Naive thymus-derived CD4-positive, alpha-beta T cell (primary cell): ENCODE measurements at regions not wholly inside any gene's neighbourhood (a gene's known extent, or its start where the extent isn't known, plus 50 kb on each side); places are given as distances from the start of the nearest gene placed in this dataset.

ENCODE experiments used
- ATAC-seq: fragments of 150-1000 bp; cut with Tn5 transposase; 2 replicates; pipeline ENCODE4 v1.10.0; 2021; ENCODE audit warnings: mild to moderate bottlenecking, moderate library complexity
- CTCF ChIA-PET: fragments of 350-600 bp; sonication (Branson Sonifier 250); formaldehyde crosslinking; loops from one replicate; lab custom pipeline; 2021; ENCODE audit warnings: antibody characterized with exemption; lab: Charles Lee
- POLR2A ChIA-PET: fragments of 350-600 bp; sonication (Branson Sonifier 250); formaldehyde crosslinking; loops from one replicate; lab custom pipeline; 2021; ENCODE audit warnings: antibody characterized with exemption, inconsistent platforms; lab: Charles Lee
- DNase-seq, 9 donors: peaks; one replicate each; pipeline versions ENCODE4 v3.0.0 to v3.0.0-alpha.2; 2020 to 2022; ENCODE audit warnings: mixed read lengths in 1 of 9
- H3K27ac ChIP-seq: one replicate; pipeline ENCODE4 v1.7.0; 2013; ENCODE audit warnings: mild to moderate bottlenecking, low read depth, low read length, moderate library complexity
- H3K27me3 ChIP-seq, 2 donors: one replicate each; pipeline ENCODE4 v1.7.0; 2013; ENCODE audit warnings: low read length in 2 of 2, mild to moderate bottlenecking in 2 of 2, moderate library complexity in 2 of 2; ENCODE audit not compliant: control insufficient read depth in 2 of 2, insufficient read depth in 2 of 2
- H3K36me3 ChIP-seq, 3 experiments: 1 replicate in 2 of 3; 2 replicates in 1 of 3; pipeline ENCODE4 v1.7.0; 2013; ENCODE audit warnings: low read length in 3 of 3, mild to moderate bottlenecking in 3 of 3, moderate library complexity in 1 of 3; ENCODE audit not compliant: insufficient read depth in 3 of 3, control insufficient read depth in 2 of 3
- H3K4me1 ChIP-seq, 2 donors: one replicate each; pipeline ENCODE4 v1.7.0; 2013; ENCODE audit warnings: low read length in 2 of 2, mild to moderate bottlenecking in 2 of 2, moderate library complexity in 1 of 2; ENCODE audit not compliant: control insufficient read depth in 2 of 2, insufficient read depth in 2 of 2
- H3K4me3 ChIP-seq: 2 replicates; pipeline ENCODE4 v1.7.0; 2013; ENCODE audit warnings: mild to moderate bottlenecking, low read length
- H3K9me3 ChIP-seq, 3 experiments: 1 replicate in 2 of 3; 2 replicates in 1 of 3; pipeline ENCODE4 v1.7.0; 2013; ENCODE audit warnings: low read length in 3 of 3; ENCODE audit not compliant: control insufficient read depth in 2 of 3
- H3K27ac Mint-ChIP-seq, 9 donors: one replicate each; pipeline ENCODE4 v1.8.0; 2020 to 2022; ENCODE audit warnings: mixed read lengths in 9 of 9, mild to moderate bottlenecking in 8 of 9, moderate library complexity in 5 of 9, inconsistent platforms in 2 of 9
- H3K27me3 Mint-ChIP-seq, 5 donors: one replicate each; pipeline ENCODE4 v1.8.0; 2021 to 2022; ENCODE audit warnings: mixed read lengths in 5 of 5, mild to moderate bottlenecking in 1 of 5
- H3K36me3 Mint-ChIP-seq, 5 donors: one replicate each; pipeline ENCODE4 v1.8.0; 2020 to 2022; ENCODE audit warnings: mixed read lengths in 5 of 5, mild to moderate bottlenecking in 3 of 5, inconsistent platforms in 1 of 5
- H3K4me1 Mint-ChIP-seq, 7 donors: one replicate each; pipeline ENCODE4 v1.8.0; 2020 to 2022; ENCODE audit warnings: mixed read lengths in 7 of 7, mild to moderate bottlenecking in 3 of 7, inconsistent platforms in 1 of 7
- H3K4me3 Mint-ChIP-seq, 10 donors: one replicate each; pipeline ENCODE4 v1.8.0; 2020 to 2022; ENCODE audit warnings: mild to moderate bottlenecking in 10 of 10, mixed read lengths in 10 of 10, moderate library complexity in 6 of 10, inconsistent platforms in 2 of 10
- H3K9me3 Mint-ChIP-seq, 11 donors: one replicate each; pipeline ENCODE4 v1.8.0; 2020 to 2022; ENCODE audit warnings: mixed read lengths in 11 of 11, mild to moderate bottlenecking in 4 of 11, inconsistent platforms in 1 of 11, moderate library complexity in 1 of 11
- intact Hi-C, 2 donors: fragments of 100-400 bp; cut with micrococcal nuclease; formaldehyde crosslinking; loops; one replicate each; pipeline ENCODE4 v1.15.1; 2023

DNA sequence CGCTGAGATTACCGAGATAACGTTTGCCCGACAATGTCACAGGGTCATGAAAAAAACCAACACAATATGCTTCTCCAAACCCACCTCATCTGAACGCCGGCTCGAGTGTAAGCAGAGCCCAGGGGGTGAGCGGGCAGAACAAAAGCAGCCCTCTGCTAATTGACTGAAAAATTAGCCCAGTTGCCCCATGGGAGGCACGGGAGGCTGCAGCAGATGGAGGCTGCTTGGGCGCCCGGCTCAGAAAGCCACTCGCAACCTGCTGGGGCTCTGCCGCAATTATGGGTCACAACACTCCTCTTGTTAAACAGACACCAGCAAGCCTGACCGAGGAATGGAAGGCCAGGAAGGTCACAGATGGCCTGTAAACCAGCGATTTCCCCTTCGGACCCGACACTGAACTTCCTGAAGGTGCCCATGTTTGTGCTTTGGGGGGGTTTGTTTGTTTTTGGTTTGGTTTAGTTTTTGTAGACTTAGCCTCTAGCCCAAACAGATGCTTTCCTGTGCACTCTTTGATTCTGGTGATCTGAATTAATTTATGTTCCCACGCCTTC lies 104.6 kb upstream of the IRX1 start:
- intact Hi-C loops, result no loop called here
- ATAC-seq, result no peak
- H3K4me3 Mint-ChIP-seq, result no peak overlapping the region

DNA sequence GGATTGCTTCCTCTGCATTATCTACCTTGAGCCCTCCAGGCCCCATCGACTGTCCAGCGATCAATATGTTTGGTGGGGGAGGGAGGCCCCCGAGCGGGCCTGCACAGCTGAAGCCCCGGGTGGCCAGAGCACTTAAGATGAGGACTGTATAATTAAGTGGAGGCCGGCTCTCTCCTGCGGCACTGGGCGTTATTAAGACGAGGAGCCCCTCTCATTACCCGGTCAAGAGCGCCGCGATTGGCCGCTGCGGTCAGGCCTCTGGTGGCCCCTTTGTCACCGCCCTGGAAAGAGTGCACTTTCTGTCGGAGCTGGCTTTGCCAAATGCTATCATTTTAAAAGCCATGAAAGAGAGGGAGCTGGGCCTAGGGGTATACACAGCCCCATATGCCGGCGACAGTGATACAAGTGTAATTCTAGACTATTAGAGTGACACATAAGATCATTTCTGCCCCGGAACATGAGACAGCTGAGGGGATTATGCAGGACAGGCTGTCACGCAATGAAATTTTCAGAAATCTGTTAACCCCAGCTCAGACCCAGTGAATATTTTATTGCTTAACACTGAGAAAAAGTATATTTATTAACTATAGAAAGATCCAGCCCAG lies 106.3 kb upstream of the IRX1 start:
- POLR2A ChIA-PET, result no interaction called here
- Mint-ChIP-seq H3K4me3 (no peak overlapping the region), H3K9me3 (peaks cover 4 to 19% (median 8%) of the 10 kb centered on the region in 11 donors), H3K27ac (no peak overlapping the region), H3K27me3 (peaks cover 0 to 4% (median 0%) of the 10 kb centered on the region in 5 donors), H3K36me3 (no peaks in the 10 kb centered on the region), H3K4me1 (no peaks in the 10 kb centered on the region)
- no peaks in the 10 kb centered on the region for H3K27me3 ChIP-seq
- H3K4me1 ChIP-seq, result no peaks in the 10 kb centered on the region
- H3K27ac ChIP-seq, result no peak overlapping the region
- peak; percentile 2 for ATAC-seq
- intact Hi-C loops, result no loop called here
- no peak for DNase-seq
- H3K9me3 ChIP-seq, result no peaks in the 10 kb centered on the region
- CTCF ChIA-PET, result no interaction called here
- H3K36me3 ChIP-seq, result no peaks in the 10 kb centered on the region
- H3K4me3 ChIP-seq, result no peak overlapping the region

More for the DNA sequence above, 104.6 kb upstream of the IRX1 start:
- no peaks in the 10 kb centered on the region for H3K4me1 ChIP-seq
- no peak overlapping the region for H3K27ac ChIP-seq
- Mint-ChIP-seq H3K4me1 (no peaks in the 10 kb centered on the region), H3K27ac (no peak overlapping the region), H3K36me3 (no peaks in the 10 kb centered on the region), H3K9me3 (peaks cover 4 to 21% (median 7%) of the 10 kb centered on the region in 11 donors), H3K27me3 (peaks cover 0 to 4% (median 0%) of the 10 kb centered on the region in 5 donors)
- no peak overlapping the region for H3K4me3 ChIP-seq
- H3K27me3 ChIP-seq, result no peaks in the 10 kb centered on the region
- no peaks in the 10 kb centered on the region for H3K9me3 ChIP-seq
- DNase-seq, result no peak
- no peaks in the 10 kb centered on the region for H3K36me3 ChIP-seq
- POLR2A ChIA-PET, result no interaction called here
- CTCF ChIA-PET, result no interaction called here

DNA sequence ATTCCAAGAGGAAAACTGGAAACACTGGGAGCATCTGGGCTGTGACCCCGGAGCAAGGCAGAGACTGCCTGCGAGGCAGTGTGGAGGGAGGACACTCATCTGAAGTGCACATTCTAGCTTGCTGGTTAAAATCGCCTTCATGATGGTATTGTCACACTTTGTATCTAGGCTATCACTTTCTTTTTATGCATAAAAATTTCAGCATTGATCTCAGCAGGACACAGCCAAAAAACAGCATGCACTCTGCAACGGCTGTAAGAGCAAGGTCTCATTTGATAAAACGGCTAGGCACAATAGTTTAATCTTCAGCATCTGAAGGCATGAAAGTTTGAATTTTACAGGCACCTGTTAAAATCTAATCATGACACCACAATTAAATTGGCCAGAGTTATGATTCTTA lies 110.8 kb upstream of the IRX1 start:
- no peak for DNase-seq
- Mint-ChIP-seq H3K27ac (no peak overlapping the region), H3K4me3 (no peak overlapping the region), H3K27me3 (peaks cover 0 to 4% (median 0%) of the 10 kb centered on the region in 5 donors), H3K4me1 (no peaks in the 10 kb centered on the region), H3K36me3 (no peaks in the 10 kb centered on the region), H3K9me3 (peaks cover 0 to 24% (median 4%) of the 10 kb centered on the region in 11 donors)
- Histone ChIP-seq H3K27me3 (no peaks in the 10 kb centered on the region), H3K9me3 (no peaks in the 10 kb centered on the region), H3K4me3 (no peak overlapping the region), H3K36me3 (no peaks in the 10 kb centered on the region), H3K4me1 (no peaks in the 10 kb centered on the region), H3K27ac (no peak overlapping the region)
- ATAC-seq, result no peak
- POLR2A ChIA-PET, result no interaction called here
- CTCF ChIA-PET, result no interaction called here
- intact Hi-C loops, result no loop called here

DNA sequence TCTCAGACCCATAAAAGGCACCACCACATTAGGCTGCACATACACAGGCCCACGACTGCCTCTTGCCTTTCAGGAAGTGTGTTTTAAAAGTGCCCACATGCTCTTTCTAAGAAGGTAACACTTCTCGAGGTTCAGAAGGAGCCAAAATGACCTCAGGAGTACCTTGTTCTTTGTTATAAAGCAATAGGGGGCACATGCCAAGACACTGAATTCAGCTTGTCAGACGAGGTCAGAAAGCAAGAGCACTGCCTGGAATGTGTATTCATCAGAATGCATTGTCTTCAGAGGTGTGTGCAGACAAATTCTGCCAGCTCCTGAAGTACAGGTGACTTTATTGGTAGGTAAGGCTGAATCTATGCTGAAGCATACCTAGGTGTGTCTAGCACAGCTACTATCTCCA lies 114.5 kb upstream of the IRX1 start:
- no peaks in the 10 kb centered on the region for H3K9me3 ChIP-seq
- intact Hi-C loops, result no loop called here
- no peaks in the 10 kb centered on the region for H3K36me3 ChIP-seq
- ATAC-seq, result no peak
- peaks cover 0 to 16% (median 4%) of the 10 kb centered on the region in 11 donors for H3K9me3 Mint-ChIP-seq
- H3K27me3 Mint-ChIP-seq, result peaks cover 0 to 1% (median 0%) of the 10 kb centered on the region in 5 donors
- CTCF ChIA-PET, result no interaction called here
- no peak overlapping the region for H3K4me3 Mint-ChIP-seq
- H3K4me3 ChIP-seq, result no peak overlapping the region
- H3K36me3 Mint-ChIP-seq, result no peaks in the 10 kb centered on the region
- H3K4me1 Mint-ChIP-seq, result no peaks in the 10 kb centered on the region
- no peaks in the 10 kb centered on the region for H3K4me1 ChIP-seq
- POLR2A ChIA-PET, result no interaction called here
- DNase-seq, result no peak
- no peak overlapping the region for H3K27ac Mint-ChIP-seq
- H3K27ac ChIP-seq, result no peak overlapping the region
- no peaks in the 10 kb centered on the region for H3K27me3 ChIP-seq

DNA sequence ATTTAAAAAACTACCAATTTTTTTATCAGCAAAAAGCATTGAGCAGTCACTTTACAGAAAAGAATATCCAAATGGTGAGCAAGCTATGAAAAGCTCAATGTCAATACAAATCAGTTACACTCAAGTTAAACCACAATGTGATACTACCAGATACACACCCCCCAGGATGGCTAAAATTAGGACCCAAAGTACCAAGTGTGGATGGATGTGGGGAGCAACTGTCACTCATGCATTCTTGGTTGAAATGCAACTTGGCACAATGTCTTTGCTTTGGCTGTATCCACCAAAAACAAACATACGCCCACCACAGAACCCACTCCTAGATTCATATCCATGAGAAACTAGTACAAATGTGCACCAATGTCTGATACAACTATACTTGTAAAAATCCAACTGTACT lies 120.0 kb upstream of the IRX1 start:
- ATAC-seq (no peak), DNase-seq (no peak)
- no peaks in the 10 kb centered on the region for H3K36me3 Mint-ChIP-seq
- POLR2A ChIA-PET, result no interaction called here
- intact Hi-C loops, result no loop called here
- Histone ChIP-seq H3K4me1 (no peaks in the 10 kb centered on the region), H3K9me3 (no peaks in the 10 kb centered on the region), H3K27me3 (no peaks in the 10 kb centered on the region), H3K27ac (no peak overlapping the region), H3K4me3 (no peak overlapping the region), H3K36me3 (no peaks in the 10 kb centered on the region)
- no peaks in the 10 kb centered on the region for H3K27me3 Mint-ChIP-seq
- H3K9me3 Mint-ChIP-seq, result peaks cover 0 to 10% (median 4%) of the 10 kb centered on the region in 11 donors
- CTCF ChIA-PET, result no interaction called here
- H3K27ac Mint-ChIP-seq, result no peak overlapping the region
- no peak overlapping the region for H3K4me3 Mint-ChIP-seq
- H3K4me1 Mint-ChIP-seq, result no peaks in the 10 kb centered on the region

DNA sequence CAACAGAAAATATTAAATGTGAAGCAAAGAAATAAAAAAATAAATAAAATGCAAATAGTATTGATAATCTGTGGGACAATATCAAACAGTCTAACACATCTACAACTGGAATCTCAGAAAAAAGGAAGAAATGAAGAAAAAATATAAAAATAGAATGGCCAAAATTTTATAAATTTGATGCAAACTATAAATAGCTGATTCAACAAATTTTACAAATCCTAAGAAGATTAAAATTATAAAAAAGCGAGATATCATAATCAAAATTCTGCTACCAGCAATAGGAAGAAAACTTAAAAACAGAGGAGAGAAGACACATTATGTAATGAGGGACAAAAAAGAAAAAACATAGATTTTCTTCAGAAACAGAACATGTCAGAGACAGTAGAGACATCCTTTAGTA lies 129.2 kb upstream of the IRX1 start:
- ATAC-seq, result no peak
- no peaks in the 10 kb centered on the region for H3K36me3 ChIP-seq
- peaks cover 0 to 5% (median 0%) of the 10 kb centered on the region in 5 donors for H3K27me3 Mint-ChIP-seq
- no peak overlapping the region for H3K4me3 Mint-ChIP-seq
- no peaks in the 10 kb centered on the region for H3K27me3 ChIP-seq
- H3K4me3 ChIP-seq, result no peak overlapping the region
- H3K9me3 Mint-ChIP-seq, result peaks cover 0 to 22% (median 7%) of the 10 kb centered on the region in 11 donors
- ChIA-PET POLR2A (no interaction called here), CTCF (no interaction called here)
- H3K27ac ChIP-seq, result no peak overlapping the region
- H3K36me3 Mint-ChIP-seq, result no peaks in the 10 kb centered on the region
- H3K4me1 Mint-ChIP-seq, result no peaks in the 10 kb centered on the region
- no peaks in the 10 kb centered on the region for H3K4me1 ChIP-seq
- no peaks in the 10 kb centered on the region for H3K9me3 ChIP-seq
- intact Hi-C loops, result no loop called here
- no peak for DNase-seq
- H3K27ac Mint-ChIP-seq, result no peak overlapping the region

DNA sequence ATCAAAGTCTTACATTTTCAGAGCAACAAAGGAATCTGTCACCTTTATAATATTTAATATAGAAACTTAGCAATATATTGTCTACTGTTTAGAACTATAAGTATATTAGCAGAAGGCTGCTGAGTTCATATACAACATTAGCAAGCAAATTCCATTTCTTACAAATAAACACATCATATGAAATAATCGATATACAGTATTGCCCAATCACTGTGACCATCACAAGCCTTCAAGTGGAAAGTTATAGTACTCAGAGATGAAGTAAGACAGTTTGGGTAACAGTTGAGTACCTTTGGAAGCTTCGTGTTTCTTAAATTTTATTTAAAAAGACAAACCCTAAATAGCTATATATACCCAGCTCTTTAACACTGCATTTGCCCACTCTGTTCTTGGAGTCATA lies 135.2 kb upstream of the IRX1 start:
- H3K36me3 Mint-ChIP-seq, result no peaks in the 10 kb centered on the region
- H3K4me1 Mint-ChIP-seq, result peaks cover 0 to 1% (median 0%) of the 10 kb centered on the region in 7 donors
- ChIA-PET CTCF (no interaction called here), POLR2A (no interaction called here)
- H3K9me3 Mint-ChIP-seq, result peaks cover 0 to 12% (median 4%) of the 10 kb centered on the region in 11 donors
- Histone ChIP-seq H3K4me3 (no peak overlapping the region), H3K9me3 (no peaks in the 10 kb centered on the region), H3K27ac (no peak overlapping the region), H3K4me1 (no peaks in the 10 kb centered on the region), H3K27me3 (no peaks in the 10 kb centered on the region), H3K36me3 (no peaks in the 10 kb centered on the region)
- ATAC-seq, result no peak
- intact Hi-C loops, result no loop called here
- H3K27me3 Mint-ChIP-seq, result peaks cover 0 to 10% (median 0%) of the 10 kb centered on the region in 5 donors
- H3K4me3 Mint-ChIP-seq, result no peak overlapping the region
- H3K27ac Mint-ChIP-seq, result no peak overlapping the region
- DNase-seq, result no peak
